ENCODE measurements at regions not wholly inside any gene's neighbourhood (a gene's known extent, or its start where the extent isn't known, plus 50 kb on each side); places are given as distances from the start of the nearest gene placed in this dataset.

DNA sequence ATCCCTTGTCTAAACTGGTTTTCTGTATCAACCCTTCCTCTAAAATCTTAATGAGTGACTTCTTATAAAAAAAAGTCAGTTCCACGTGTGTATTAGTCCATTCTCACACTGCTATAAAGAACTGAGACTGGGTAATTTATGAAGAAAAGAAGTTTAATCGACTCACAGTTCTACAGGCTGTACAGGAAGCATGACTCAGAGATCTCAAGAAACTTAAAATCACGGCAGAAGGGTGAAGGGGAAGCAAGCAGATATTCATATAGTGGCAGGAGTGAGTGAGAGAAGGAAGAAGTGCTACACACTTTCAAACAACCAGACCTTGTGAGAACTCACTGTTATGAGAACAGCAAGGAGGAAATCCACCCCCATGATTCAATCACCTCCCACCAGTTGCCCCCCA, 307.8 kb upstream of the ARRDC3 start:
- no peaks in the 10 kb centered on the region for H3K9me3 ChIP-seq
- ATAC-seq = no peak
- intact Hi-C loops (cut with DNase I, micrococcal nuclease) = no loop called here

DNA sequence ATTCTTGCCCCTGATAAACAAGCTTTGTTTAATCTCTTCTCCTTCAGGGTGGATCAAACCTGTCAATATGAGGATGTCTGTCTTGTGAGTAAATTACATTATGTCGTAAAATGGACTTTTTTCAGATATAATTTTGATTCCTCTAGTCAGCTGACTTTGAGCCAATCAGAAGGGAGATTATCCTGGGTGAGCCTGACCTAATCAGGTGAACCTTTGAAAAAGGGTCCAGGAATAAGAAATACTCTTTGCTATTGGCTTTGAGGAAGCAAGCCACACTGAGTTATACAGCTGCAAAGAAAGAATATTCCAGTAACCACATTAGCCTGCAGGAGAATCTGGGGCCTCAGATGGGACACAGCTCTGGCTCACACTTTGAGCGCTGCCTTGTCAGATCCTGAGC, 304.3 kb upstream of the ARRDC3 start:
- DNase-seq (no peak), ATAC-seq (no peak)
- intact Hi-C loops (cut with DNase I, micrococcal nuclease) = no loop called here
- Histone ChIP-seq H3K4me1 (ENCODE audit: low read depth) (no peaks in the 10 kb centered on the region), H3K36me3 (ENCODE audit: low read depth) (no peaks in the 10 kb centered on the region), H3K4me3 (no peak overlapping the region), H3K9me3 (no peaks in the 10 kb centered on the region)
- TF ChIP-seq, protein P1, sequence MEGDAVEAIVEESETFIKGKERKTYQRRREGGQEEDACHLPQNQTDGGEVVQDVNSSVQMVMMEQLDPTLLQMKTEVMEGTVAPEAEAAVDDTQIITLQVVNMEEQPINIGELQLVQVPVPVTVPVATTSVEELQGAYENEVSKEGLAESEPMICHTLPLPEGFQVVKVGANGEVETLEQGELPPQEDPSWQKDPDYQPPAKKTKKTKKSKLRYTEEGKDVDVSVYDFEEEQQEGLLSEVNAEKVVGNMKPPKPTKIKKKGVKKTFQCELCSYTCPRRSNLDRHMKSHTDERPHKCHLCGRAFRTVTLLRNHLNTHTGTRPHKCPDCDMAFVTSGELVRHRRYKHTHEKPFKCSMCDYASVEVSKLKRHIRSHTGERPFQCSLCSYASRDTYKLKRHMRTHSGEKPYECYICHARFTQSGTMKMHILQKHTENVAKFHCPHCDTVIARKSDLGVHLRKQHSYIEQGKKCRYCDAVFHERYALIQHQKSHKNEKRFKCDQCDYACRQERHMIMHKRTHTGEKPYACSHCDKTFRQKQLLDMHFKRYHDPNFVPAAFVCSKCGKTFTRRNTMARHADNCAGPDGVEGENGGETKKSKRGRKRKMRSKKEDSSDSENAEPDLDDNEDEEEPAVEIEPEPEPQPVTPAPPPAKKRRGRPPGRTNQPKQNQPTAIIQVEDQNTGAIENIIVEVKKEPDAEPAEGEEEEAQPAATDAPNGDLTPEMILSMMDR (IDR thresholded peaks at IDR 0.05) = no peak

More for the DNA sequence above, 307.8 kb upstream of the ARRDC3 start:
- H3K4me3 ChIP-seq = no peak overlapping the region
- TF ChIP-seq, protein P1 (IDR thresholded peaks at IDR 0.05) = no peak
- no peak for DNase-seq
- no peaks in the 10 kb centered on the region for H3K4me1 ChIP-seq (ENCODE audit: low read depth)
- H3K36me3 ChIP-seq (ENCODE audit: low read depth) = no peaks in the 10 kb centered on the region

DNA sequence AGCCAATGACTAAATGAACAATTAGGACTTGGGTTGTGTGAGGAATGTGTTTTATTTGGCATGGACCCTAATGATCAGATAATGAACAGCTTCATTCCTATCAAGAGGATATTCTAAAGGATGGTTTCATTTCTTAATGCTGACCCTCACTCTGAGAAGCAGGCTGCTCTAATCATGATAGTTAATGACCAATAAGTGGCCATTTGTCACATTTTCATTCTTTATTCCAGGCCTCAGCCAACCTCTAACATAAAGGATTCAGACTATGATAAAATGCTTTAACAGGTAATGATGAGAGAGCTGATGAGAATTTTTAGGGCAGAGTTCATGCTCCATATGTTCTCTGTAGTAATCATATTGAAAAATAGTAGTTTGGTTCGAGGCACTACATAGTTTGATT, 301.5 kb upstream of the ARRDC3 start:
- H3K4me3 ChIP-seq = no peak overlapping the region
- H3K36me3 ChIP-seq (ENCODE audit: low read depth) = no peaks in the 10 kb centered on the region
- ATAC-seq = no peak
- intact Hi-C loops (cut with DNase I, micrococcal nuclease) = no loop called here
- H3K4me1 ChIP-seq (ENCODE audit: low read depth) = no peaks in the 10 kb centered on the region
- no peaks in the 10 kb centered on the region for H3K9me3 ChIP-seq
- TF ChIP-seq, protein P1 (IDR thresholded peaks at IDR 0.05) = no peak
- no peak for DNase-seq

DNA sequence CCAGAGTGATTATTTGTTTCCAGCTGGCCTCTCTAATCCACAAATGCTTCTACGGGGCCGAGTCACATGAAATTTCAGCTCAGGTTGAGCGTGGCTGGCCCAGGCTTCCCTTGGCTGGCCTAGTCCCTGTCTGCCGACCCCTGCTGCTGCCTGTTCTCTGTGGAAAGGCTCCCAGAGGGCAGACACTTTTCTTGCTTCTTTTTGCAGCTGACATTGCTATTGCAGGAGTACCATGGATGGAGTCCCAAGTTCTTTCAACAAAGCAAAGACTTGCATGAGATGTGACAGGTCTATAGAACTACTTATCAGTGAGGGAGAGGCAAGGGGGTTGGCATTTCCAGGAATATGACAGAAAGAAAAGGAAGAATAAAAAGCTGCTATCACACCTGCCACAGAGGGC, 287.4 kb upstream of the ARRDC3 start:
- TF ChIP-seq, protein P1 (IDR thresholded peaks at IDR 0.05) = no peak
- Histone ChIP-seq H3K4me1 (ENCODE audit: low read depth) (no peaks in the 10 kb centered on the region), H3K36me3 (ENCODE audit: low read depth) (no peaks in the 10 kb centered on the region), H3K4me3 (no peak overlapping the region), H3K9me3 (no peaks in the 10 kb centered on the region)
- no peak for ATAC-seq
- intact Hi-C loops (cut with DNase I, micrococcal nuclease) = no loop called here
- DNase-seq = no peak

DNA sequence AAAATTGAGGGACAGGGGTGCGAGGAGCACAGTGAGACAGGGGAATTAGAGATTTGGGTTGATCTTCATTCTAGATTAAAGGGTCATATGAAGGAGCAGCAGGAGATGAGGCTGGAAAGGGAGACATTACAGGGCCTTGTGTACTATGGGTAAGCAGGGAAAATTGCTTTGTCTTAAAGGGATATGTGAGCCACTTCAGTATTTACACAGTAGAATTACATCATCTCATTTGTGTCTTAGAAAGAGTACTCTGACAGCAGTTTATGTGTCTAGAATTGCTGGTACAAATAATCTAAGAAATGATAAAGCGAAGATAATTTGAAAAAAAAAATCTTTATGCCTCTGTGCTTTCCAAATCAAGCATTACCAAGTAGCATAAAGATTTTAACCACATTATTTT, 287.0 kb upstream of the ARRDC3 start:
- Histone ChIP-seq H3K4me1 (ENCODE audit: low read depth) (no peaks in the 10 kb centered on the region), H3K4me3 (no peak overlapping the region), H3K9me3 (no peaks in the 10 kb centered on the region), H3K36me3 (ENCODE audit: low read depth) (no peaks in the 10 kb centered on the region)
- TF ChIP-seq, protein P1 (IDR thresholded peaks at IDR 0.05) = no peak
- no peak for DNase-seq
- ATAC-seq = no peak
- intact Hi-C loops (cut with DNase I, micrococcal nuclease) = no loop called here

DNA sequence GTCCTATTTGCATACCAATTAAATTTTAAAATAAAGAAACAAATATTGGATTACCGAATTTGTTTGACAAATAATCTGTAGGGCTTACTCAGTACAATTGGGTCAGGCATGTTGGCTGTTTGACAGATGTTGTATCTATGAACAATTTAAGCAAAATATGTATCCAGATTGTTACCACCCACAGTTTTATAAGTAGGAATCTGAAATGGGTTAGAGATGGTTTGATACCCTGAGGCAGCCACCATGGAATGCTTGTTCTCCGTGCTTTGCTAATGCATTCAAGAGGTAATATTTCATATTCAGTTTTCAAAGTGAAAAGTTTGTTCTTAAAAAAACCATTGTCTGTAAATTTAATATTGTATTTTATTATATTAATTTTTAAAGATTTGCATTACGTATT, 285.1 kb upstream of the ARRDC3 start:
- ATAC-seq (no peak), DNase-seq (no peak)
- TF ChIP-seq, protein P1 (IDR thresholded peaks at IDR 0.05) = no peak
- H3K9me3 ChIP-seq = no peaks in the 10 kb centered on the region
- no peaks in the 10 kb centered on the region for H3K36me3 ChIP-seq (ENCODE audit: low read depth)
- intact Hi-C loops (cut with DNase I, micrococcal nuclease) = no loop called here
- no peak overlapping the region for H3K4me3 ChIP-seq
- H3K4me1 ChIP-seq (ENCODE audit: low read depth) = no peaks in the 10 kb centered on the region

Data from mucosa of descending colon (tissue), 3 donors.